Inferior parietal cortex (tissue), 1 donor: ENCODE measurements at regions not wholly inside any gene's neighbourhood (a gene's known extent, or its start where the extent isn't known, plus 50 kb on each side); places are given as distances from the start of the nearest gene placed in this dataset.
"Not testable (repeated sequence)": the region's sequence is repeated elsewhere in the genome, so short reads cannot be mapped to it uniquely, and the experiment has no call there.

ENCODE experiments used
- DNase-seq: peaks from one replicate; pipeline ENCODE4 v3.0.0-alpha.2; 2016; ENCODE audit errors: extremely low spot score

DNA sequence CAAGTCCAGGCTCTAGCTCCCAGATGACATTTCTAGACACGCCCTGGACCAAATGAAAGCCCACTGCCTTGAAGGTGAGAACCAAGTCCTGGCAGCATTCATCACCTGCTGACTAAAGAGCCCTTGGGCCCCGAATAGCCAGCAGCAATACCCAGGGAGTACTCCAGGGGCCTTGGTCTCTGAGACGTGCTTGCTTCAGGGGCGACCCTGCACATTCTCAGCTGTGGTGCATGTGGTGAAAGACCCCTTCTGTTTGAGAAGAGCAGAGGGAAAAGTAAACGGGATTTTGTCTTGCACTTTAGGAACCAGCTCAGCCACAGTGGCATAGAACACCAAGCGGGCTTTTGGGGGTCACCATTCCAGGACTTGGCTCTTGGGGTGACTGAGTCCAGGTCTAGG, 260.5 kb upstream of the MYT1L start:
- no peak for DNase-seq

DNA sequence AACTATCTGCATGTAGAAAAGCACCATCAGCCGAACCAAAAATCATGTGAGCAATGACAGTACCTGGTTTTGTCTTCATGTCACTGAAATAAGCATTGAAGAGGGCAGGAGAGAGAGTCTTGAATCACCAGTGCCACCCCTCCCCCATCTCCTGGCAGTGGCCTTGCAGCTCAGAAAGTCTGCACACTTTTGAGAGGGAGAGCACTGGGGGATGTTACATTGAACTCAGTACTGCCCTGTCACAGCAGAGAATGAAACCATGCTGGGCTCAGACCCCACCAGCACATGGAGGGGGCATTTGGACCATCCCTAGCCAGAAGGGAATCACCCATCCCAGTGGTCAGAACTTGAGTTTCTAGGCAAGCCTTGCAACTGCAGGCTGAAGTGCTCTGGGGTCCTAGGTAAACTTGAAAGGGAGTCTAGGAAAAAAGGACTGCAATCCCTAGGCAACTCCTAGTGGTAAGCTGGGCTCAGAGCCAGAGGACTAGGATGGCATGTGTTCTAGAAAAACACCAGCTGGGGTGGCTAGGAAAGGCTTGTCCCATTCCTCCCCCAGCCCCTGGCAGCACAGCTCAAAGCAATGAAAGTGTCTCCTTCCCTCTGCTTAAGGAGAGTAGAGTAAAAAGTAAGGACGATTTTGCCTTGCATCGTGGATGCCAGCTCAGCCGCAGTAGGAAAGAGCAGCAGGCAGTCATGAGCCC, 259.9 kb upstream of the MYT1L start:
- DNase-seq = peak; percentile 34

DNA sequence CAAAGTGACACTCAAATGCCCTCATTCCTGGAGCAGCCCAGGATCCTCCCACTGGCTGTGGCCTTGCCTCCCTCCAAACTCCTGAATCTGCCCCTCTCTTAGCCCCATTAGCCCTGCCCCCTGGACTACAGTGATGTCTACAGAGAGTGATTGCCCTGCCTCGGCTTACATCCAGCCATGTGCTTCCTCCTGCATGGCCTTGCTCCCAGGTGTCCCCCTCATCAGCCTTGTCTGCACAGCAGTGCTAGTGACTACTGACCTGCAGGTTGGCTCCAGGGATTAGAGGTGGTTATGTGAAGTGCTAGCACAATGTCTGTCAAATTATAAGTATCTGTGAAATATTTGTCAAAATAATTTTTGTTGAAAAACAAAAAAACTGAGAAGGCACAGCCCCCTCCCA, 259.1 kb upstream of the MYT1L start:
- DNase-seq = no peak

DNA sequence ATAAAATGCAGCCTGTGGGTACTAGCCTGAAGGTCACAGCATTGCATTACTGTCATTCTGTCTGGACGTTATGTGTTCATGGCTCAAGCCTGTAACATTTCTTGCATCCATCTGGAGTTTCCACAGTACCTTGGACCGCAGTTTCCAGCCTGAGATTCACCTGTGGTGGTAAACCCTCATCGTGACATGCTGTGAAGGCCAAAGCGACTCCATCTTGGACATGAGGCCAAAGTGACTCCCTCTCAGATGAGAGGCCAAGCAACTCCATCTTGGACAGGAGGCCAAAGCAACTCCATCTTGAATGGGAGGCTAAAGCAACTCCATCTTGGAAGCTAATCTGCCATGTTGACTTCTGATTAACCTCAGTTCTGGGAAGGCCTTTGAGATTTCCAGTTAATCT, 257.7 kb upstream of the MYT1L start:
- DNase-seq = no peak

DNA sequence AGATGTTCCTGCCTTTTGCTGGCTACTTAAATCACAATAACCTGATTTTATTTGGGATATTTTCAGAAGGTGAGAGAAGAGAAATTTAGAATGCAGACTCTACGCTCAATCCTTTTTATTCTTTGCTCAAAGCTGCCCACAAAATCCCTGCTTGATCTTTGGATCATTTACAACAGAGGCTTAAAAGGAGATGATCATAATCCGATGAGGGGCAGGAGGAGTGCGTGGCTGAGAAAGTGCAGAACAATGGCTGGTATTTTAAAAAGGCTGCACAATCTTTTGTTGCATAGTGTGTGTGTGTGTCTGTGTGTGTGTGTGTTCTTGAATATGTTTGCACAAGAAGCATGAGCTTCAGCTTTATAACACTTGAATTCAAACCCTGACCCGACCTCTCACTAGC, 256.3 kb upstream of the MYT1L start:
- no peak for DNase-seq

DNA sequence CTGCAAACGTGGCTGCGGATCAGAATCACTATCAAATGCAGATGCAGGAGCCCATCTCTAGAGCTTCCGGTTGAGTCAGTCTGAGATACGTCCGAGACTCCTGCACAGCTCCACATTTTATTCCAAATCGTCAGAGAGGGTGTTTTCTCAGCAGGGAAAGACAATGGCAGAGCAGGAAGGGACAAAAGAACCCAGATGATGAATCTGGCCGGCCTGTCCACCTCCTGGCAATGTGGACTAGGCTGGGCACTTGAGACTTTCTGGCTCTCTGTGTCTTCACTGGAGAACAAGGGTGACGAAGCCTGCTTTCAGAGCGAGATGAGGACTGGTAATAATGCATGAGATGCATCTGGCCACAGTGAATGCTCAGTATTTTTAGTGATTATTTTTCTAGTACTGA, 255.9 kb upstream of the MYT1L start:
- no peak for DNase-seq

DNA sequence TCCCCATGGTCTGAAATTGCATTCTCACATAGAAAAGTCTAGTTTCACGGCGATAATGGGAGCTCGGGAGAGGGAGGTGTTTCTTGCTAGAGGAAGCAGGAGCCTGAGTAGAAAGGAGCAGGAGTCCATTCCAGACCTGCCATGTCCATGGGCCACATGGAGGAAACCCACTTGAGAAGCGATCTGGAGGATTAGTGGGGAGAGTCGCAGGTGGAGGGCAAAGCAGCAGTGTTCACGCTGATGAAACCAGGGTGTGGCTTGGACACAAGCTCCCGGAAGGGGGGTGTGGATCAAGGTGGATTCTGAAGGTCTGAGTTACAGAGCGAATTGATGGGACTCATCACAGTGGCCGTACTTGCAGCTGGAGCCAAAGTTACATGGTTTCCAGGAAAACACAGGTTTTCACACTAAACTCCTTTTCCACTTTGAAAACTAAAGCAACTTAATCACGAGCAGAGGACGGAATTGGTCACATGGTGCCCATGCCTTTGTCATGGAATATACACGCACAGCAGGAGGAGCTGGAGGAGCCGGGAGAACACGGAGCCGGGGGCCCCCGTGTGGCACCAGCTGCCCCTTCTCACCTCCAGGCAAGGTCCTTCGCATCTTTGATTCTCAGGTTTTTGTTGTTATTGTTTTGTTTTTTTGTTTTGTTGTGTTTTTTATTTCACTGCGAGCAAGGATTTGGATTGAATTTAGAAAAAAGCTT, 255.1 kb upstream of the MYT1L start:
- DNase-seq = no peak

GRCh38 chr2:2582998-2583545, 252.0 kb upstream of the MYT1L start:
- no peak for DNase-seq

DNA sequence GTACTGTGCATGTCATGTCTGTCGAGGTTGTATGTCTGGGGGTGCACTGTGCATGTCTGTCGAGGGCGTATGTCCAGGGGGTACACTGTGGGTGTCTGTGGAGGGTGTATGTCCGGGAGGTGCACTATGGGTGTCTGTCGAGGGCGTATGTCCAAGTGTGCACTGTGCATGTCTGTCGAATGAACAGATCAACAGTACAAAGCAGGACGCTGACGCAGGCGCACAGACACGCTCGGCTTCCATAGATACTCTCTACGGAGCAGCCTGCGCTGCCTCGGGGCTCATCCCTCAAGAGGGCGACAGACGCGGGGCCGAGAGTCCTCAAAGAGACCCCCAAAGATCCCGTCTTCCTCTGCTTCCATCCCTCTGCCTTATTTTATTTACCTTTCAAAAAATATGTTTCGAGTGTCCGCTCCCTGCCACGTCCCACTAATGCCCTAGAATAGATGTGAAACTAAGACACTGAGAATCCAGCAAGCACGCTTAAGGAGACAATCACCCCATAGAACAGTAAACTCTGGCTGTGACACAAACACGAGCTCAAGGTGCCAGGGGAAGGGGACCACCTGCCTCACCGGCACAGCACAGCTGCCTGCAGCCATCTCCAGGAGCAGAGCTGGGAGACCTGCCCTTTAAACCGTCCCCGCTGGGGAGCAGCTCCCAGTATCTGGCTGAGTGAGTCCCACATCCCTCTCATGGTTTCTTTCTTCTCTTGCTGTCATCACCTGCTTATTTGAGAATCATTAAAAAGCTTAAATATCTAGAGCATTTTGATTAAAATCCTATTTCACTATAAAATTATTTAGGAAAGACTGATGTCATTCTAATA, 250.5 kb upstream of the MYT1L start:
- DNase-seq = no peak

GRCh38 chr2:2580841-2581240, 249.8 kb upstream of the MYT1L start:
- not testable (repeated sequence) for DNase-seq

DNA sequence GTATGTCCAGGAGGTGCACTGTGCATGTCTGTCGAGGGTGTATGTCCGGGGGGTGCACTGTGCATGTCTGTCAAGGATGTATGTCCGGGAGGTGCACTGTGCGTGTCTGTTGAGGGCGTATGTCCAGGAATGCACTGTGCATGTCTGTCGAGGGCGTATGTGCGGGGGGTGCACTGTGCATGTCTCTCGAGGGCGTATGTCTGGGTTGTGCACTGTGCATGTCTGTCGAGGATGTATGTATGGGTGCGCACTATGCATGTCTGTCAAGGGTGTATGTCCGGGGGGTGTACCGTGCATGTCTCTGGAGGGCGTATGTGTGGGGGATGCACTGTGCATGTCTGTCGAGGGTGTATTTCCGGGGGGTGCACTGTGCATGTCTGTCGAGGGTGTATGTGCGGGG, 249.3 kb upstream of the MYT1L start:
- DNase-seq = no peak

DNA sequence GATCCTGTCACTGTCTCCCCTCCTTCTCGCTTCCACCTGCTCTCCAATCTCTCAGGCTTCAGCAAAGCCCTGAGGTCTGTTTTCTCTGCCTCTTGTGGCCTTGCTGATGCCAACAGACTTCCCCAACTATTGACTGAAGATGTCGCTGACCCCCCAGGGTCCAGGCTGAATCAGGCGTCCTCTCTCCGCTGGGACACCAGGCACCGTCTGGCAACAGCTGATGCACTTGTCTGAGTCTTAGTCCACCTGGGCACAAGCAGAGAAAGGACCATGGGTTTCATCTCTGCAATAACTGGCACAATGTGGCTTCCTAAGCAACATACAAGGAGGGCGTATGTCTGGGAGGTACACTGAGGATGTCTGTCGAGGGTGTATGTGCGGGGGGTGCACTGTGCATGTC, 248.7 kb upstream of the MYT1L start:
- no peak for DNase-seq

GRCh38 chr2:2577407-2577831, 246.3 kb upstream of the MYT1L start:
- peak; percentile 86 for DNase-seq

- no peak for DNase-seq
Measured at GRCh38 chr2:2575870-2576386, 244.9 kb upstream of the MYT1L start.

DNA sequence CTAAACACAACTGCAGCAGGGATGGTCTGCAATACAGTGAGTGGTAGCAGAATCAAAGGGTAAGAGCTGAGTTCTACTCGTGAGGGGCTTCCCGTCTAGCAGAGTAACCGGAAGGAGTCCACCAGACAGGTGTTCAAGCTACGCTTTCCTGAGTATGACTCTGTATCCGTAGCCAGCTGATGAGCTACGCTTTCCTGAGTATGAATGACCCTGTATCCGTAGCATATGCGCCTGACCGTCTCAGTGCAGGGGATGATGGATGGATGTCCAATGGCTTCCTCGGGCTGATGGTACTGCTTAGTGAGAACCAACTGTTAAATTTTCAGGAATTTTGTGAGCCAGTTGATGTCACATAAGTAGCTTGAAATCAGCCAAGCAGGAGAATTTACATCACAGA, 244.1 kb upstream of the MYT1L start:
- DNase-seq = no peak

GRCh38 chr2:2574401-2575180, 243.5 kb upstream of the MYT1L start:
- no peak for DNase-seq

GRCh38 chr2:2573658-2574293, 242.7 kb upstream of the MYT1L start:
- no peak for DNase-seq

- no peak for DNase-seq
Measured at GRCh38 chr2:2573205-2573604, 242.1 kb upstream of the MYT1L start.

DNA sequence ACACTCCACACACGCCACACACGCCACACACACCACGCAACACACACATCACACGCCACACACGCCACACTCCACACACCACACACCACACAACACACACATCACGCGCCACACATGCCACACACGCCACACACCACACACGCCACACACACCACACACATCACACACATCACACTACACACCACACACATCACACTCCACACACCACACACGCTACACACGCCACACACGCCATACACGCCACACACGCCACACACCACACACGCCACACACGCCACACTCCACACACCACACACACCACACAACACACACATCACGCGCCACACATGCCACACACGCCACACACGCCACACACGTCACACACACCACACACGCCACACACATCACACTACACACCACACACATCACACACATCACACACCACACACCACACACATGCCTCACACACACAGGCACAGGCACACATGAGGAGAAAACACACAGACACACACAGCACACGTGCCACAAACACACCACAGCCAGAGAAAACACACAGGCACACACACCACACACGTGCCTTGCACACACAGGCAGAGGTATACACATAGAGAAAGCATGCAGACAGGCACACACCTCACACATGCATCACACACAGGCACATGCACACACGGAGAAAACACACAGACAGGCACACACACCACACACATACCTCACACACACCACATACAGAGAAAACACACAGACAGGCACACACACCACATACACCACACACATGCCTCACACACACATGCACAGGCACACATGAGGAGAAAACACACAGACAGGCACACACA, 241.5 kb upstream of the MYT1L start:
- no peak for DNase-seq
